GM18868 (cell line): ENCODE measurements at regions not wholly inside any gene's neighbourhood (a gene's known extent, or its start where the extent isn't known, plus 50 kb on each side); places are given as distances from the start of the nearest gene placed in this dataset.
A peak's percentile ranks its signal among the peaks of the same experiment; 100 is the strongest.

Experiments
- ATAC-seq: cut with Tn5 transposase; IDR thresholded peaks from one replicate; pipeline ENCODE4 v1.9.1; 2021; ENCODE audit warnings: mild to moderate bottlenecking, moderate library complexity; ENCODE audit not compliant: unreplicated experiment

GRCh38 chr5:57338068-57338867 lies 144.3 kb downstream of the ACTBL2 start:
- ATAC-seq: peak; percentile 73

GRCh38 chr5:57335092-57335660 lies 147.4 kb downstream of the ACTBL2 start:
- no peak for ATAC-seq

- no peak for ATAC-seq
Observed at GRCh38 chr5:57334475-57334874, 148.1 kb downstream of the ACTBL2 start.

- ATAC-seq: no peak
Observed at GRCh38 chr5:57332361-57332760, 150.2 kb downstream of the ACTBL2 start.

GRCh38 chr5:57327561-57328367 lies 153.9 kb downstream of the GPBP1 start:
- ATAC-seq: no peak

GRCh38 chr5:57325678-57326397 lies 152.0 kb downstream of the GPBP1 start:
- no peak for ATAC-seq

- ATAC-seq: no peak
Observed at GRCh38 chr5:57324861-57325260, 151.0 kb downstream of the GPBP1 start.

GRCh38 chr5:57324181-57324580 lies 150.3 kb downstream of the GPBP1 start:
- ATAC-seq: no peak

- ATAC-seq: no peak
Observed at GRCh38 chr5:57320582-57320981, 146.7 kb downstream of the GPBP1 start.

GRCh38 chr5:57319628-57320027 lies 145.8 kb downstream of the GPBP1 start:
- ATAC-seq: no peak

GRCh38 chr5:57318251-57318650 lies 144.4 kb downstream of the GPBP1 start:
- ATAC-seq: no peak

GRCh38 chr5:57317341-57317740 lies 143.5 kb downstream of the GPBP1 start:
- no peak for ATAC-seq

- ATAC-seq: peak; percentile 86
Observed at GRCh38 chr5:57316798-57317327, 143.0 kb downstream of the GPBP1 start.

GRCh38 chr5:57315941-57316340 lies 142.1 kb downstream of the GPBP1 start:
- ATAC-seq: no peak
